ENCODE measurements at regions not wholly inside any gene's neighbourhood (a gene's known extent, or its start where the extent isn't known, plus 50 kb on each side); places are given as distances from the start of the nearest gene placed in this dataset.

- DNase-seq, result no peak
Measured at GRCh38 chr5:68490406-68490805, 274.9 kb downstream of the PIK3R1 start.

GRCh38 chr5:68494771-68495170 lies 279.2 kb downstream of the PIK3R1 start:
- DNase-seq, result no peak

- DNase-seq, result no peak
Measured at GRCh38 chr5:68499987-68500386, 284.4 kb downstream of the PIK3R1 start.

- DNase-seq, result no peak
Measured at GRCh38 chr5:68500813-68501212, 285.3 kb downstream of the PIK3R1 start.

- DNase-seq, result no peak
Measured at GRCh38 chr5:68502531-68502930, 287.0 kb downstream of the PIK3R1 start.

- no peak for DNase-seq
Measured at GRCh38 chr5:68504306-68504705, 288.8 kb downstream of the PIK3R1 start.

- DNase-seq, result no peak
Measured at GRCh38 chr5:68505917-68506860, 290.6 kb downstream of the PIK3R1 start.

- DNase-seq, result no peak
Measured at GRCh38 chr5:68515514-68515913, 300.0 kb downstream of the PIK3R1 start.

GRCh38 chr5:68518286-68518685 lies 302.7 kb downstream of the PIK3R1 start:
- DNase-seq, result no peak

GRCh38 chr5:68519143-68519542 lies 303.6 kb downstream of the PIK3R1 start:
- DNase-seq, result no peak

GRCh38 chr5:68521776-68522175 lies 306.2 kb downstream of the PIK3R1 start:
- no peak for DNase-seq

GRCh38 chr5:68522863-68523262 lies 307.3 kb downstream of the PIK3R1 start:
- DNase-seq, result no peak

GRCh38 chr5:68528821-68529273 lies 313.3 kb downstream of the PIK3R1 start:
- no peak for DNase-seq

GRCh38 chr5:68529581-68529980 lies 314.0 kb downstream of the PIK3R1 start:
- no peak for DNase-seq

- no peak for DNase-seq
Measured at GRCh38 chr5:68531970-68532369, 316.4 kb downstream of the PIK3R1 start.

- no peak for DNase-seq
Measured at GRCh38 chr5:68533051-68533450, 317.5 kb downstream of the PIK3R1 start.

- DNase-seq, result no peak
Measured at GRCh38 chr5:68533571-68534084, 318.1 kb downstream of the PIK3R1 start.

GRCh38 chr5:68534131-68534940 lies 318.8 kb downstream of the PIK3R1 start:
- no peak for DNase-seq

- no peak for DNase-seq
Measured at GRCh38 chr5:68534956-68535520, 319.5 kb downstream of the PIK3R1 start.

GRCh38 chr5:68538814-68539420 lies 323.4 kb downstream of the PIK3R1 start:
- no peak for DNase-seq

- DNase-seq, result no peak
Measured at GRCh38 chr5:68540798-68541590, 325.4 kb downstream of the PIK3R1 start.

- no peak for DNase-seq
Measured at GRCh38 chr5:68542207-68542606, 326.7 kb downstream of the PIK3R1 start.

Measured in activated CD4-positive, CD25-positive, alpha-beta regulatory T cell treated with anti-CD3 and anti-CD28 coated beads, Interleukin-2, amount 50 U/mL, for 72 hours (primary cell).